NB4 (cell line): ENCODE measurements at regions not wholly inside any gene's neighbourhood (a gene's known extent, or its start where the extent isn't known, plus 50 kb on each side); places are given as distances from the start of the nearest gene placed in this dataset.

Experiments used
- DNase-seq: peaks from one replicate; pipeline ENCODE4 v3.0.0; 2010; ENCODE audit warnings: low read depth
- H3K4me3 ChIP-seq: one replicate; pipeline ENCODE4 v1.5.1; 2011; ENCODE audit warnings: mild to moderate bottlenecking, low read depth, low read length, moderate library complexity
- CTCF ChIP-seq: IDR thresholded peaks from one replicate; pipeline ENCODE4 v1.5.1; 2012; ENCODE audit warnings: low read depth, low read length
- MAX ChIP-seq: IDR thresholded peaks from 2 replicates; pipeline ENCODE4 v1.6.1; 2011; ENCODE audit warnings: low read depth, low read length
- MYC ChIP-seq: IDR thresholded peaks from 2 replicates; pipeline ENCODE4 v1.6.1; 2011; ENCODE audit warnings: low read depth, low read length
- POLR2A ChIP-seq: IDR thresholded peaks from 2 replicates; pipeline ENCODE4 v1.6.1; 2011; ENCODE audit warnings: mild to moderate bottlenecking; ENCODE audit not compliant: insufficient read length; ENCODE audit errors: extremely low read depth

- no peak overlapping the region for H3K4me3 ChIP-seq
- DNase-seq = no peak
- no peak for TF ChIP-seq MYC
- TF ChIP-seq MAX = no peak
- no peak for TF ChIP-seq CTCF
- no peak for TF ChIP-seq POLR2A
Observed at GRCh38 chr1:172912765-172913260, 137.9 kb downstream of the TNFSF18 start.

GRCh38 chr1:172914501-172915144 is 136.1 kb downstream of the TNFSF18 start:
- no peak for TF ChIP-seq MAX
- no peak for TF ChIP-seq CTCF
- TF ChIP-seq MYC = no peak
- TF ChIP-seq POLR2A = no peak
- H3K4me3 ChIP-seq = no peak overlapping the region
- DNase-seq = no peak

- TF ChIP-seq CTCF (no peak), POLR2A (no peak), MYC (no peak), MAX (no peak)
- H3K4me3 ChIP-seq = no peak overlapping the region
- no peak for DNase-seq
Observed at GRCh38 chr1:172915271-172915670, 135.5 kb downstream of the TNFSF18 start.

GRCh38 chr1:172916116-172916515 is 134.6 kb downstream of the TNFSF18 start:
- H3K4me3 ChIP-seq = no peak overlapping the region
- DNase-seq = no peak
- no peak for TF ChIP-seq CTCF
- TF ChIP-seq MYC = no peak
- TF ChIP-seq MAX = no peak

- TF ChIP-seq CTCF = no peak
- no peak for TF ChIP-seq POLR2A
- no peak for TF ChIP-seq MYC
- no peak for TF ChIP-seq MAX
- H3K4me3 ChIP-seq = no peak overlapping the region
- no peak for DNase-seq
Observed at GRCh38 chr1:172917972-172918371, 132.8 kb downstream of the TNFSF18 start.
